ENCODE measurements at regions not wholly inside any gene's neighbourhood (a gene's known extent, or its start where the extent isn't known, plus 50 kb on each side); places are given as distances from the start of the nearest gene placed in this dataset.

DNA sequence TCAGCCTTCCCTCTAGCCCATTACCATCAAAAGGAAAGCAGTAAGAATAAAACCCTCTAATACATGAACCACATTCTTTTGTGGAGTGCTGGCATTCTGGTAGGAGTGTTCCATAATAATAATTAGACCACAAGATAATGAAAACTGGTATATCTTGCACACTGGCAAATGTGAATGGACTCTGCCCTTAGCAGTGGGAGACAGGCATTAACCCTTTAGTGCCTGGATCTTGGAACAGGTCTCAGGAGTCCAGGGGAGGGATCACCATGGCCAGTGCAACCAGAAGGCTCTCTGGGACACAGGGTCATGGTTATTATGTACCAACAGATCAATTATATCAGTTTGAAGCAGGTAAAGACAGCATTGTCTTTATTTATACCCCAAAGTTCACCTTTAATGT lies 387.5 kb upstream of the TMPO start:
- TF ChIP-seq, protein P1, sequence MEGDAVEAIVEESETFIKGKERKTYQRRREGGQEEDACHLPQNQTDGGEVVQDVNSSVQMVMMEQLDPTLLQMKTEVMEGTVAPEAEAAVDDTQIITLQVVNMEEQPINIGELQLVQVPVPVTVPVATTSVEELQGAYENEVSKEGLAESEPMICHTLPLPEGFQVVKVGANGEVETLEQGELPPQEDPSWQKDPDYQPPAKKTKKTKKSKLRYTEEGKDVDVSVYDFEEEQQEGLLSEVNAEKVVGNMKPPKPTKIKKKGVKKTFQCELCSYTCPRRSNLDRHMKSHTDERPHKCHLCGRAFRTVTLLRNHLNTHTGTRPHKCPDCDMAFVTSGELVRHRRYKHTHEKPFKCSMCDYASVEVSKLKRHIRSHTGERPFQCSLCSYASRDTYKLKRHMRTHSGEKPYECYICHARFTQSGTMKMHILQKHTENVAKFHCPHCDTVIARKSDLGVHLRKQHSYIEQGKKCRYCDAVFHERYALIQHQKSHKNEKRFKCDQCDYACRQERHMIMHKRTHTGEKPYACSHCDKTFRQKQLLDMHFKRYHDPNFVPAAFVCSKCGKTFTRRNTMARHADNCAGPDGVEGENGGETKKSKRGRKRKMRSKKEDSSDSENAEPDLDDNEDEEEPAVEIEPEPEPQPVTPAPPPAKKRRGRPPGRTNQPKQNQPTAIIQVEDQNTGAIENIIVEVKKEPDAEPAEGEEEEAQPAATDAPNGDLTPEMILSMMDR (IDR thresholded peaks at IDR 0.05; ENCODE audit: insufficient read depth, low read length, poor library complexity, severe bottlenecking) = no peak
- no peak overlapping the region for H3K4me3 ChIP-seq (replicated peaks; ENCODE audit: low read depth, low read length)
- DNase-seq (ENCODE audit: extremely low read depth, insufficient read length) = no peak
- 0 out of 2 replicates have a peak, but pooled peaks cover 2% of the 10 kb centered on the region for H3K27me3 ChIP-seq (replicated peaks; ENCODE audit: control insufficient read depth, insufficient read depth, low read length)
- H3K36me3 ChIP-seq (ENCODE audit: control insufficient read depth, insufficient read depth, low read length) = no peaks in the 10 kb centered on the region

DNA sequence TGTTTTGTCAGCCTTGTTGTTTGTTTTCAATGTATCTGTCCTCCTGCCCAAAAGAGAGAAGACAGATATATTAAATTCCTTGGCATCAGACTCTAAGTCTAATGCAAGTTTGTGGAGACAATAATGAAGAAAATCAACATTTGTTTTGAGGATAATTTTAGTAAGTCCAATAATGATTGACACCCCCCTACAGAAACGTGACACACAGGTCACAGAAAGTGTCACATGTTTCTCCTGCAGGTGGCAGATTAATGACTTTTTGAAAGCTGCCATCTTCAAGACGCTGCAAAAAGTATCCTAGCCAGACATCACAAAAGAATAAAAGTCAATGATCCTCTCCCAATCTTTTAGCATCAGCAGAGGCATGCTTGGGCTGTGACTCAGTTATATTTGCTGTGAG lies 378.8 kb upstream of the TMPO start:
- no peak overlapping the region for H3K4me3 ChIP-seq (replicated peaks; ENCODE audit: low read depth, low read length)
- TF ChIP-seq, protein P1 (IDR thresholded peaks at IDR 0.05; ENCODE audit: insufficient read depth, low read length, poor library complexity, severe bottlenecking) = no peak
- no peaks in the 10 kb centered on the region for H3K36me3 ChIP-seq (ENCODE audit: control insufficient read depth, insufficient read depth, low read length)
- H3K27me3 ChIP-seq (replicated peaks; ENCODE audit: control insufficient read depth, insufficient read depth, low read length) = peaks cover 3% of the 10 kb centered on the region; the same call in 1 of the 2 replicates
- DNase-seq (ENCODE audit: extremely low read depth, insufficient read length) = no peak

DNA sequence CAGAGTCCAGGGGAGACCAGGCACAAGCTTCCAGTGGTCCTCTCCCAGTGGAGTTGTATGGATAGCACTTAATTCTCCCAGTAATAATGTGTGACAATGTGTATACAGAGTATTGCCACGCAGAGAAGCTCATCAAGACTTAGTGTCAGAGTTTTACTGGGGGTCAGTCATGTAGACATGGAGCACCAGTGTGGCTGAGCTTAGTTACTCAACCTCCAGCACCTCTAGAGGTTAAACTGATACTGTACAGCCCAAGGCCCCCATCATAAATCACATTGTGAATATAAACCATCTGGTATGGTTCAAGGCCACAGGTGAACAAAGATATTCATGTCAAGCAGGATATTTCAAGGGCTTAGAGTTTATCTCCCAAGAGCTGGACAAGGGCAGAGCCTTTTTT lies 378.1 kb upstream of the TMPO start:
- H3K27me3 ChIP-seq (replicated peaks; ENCODE audit: control insufficient read depth, insufficient read depth, low read length) = peaks cover 3% of the 10 kb centered on the region; the same call in 1 of the 2 replicates
- H3K36me3 ChIP-seq (ENCODE audit: control insufficient read depth, insufficient read depth, low read length) = no peaks in the 10 kb centered on the region
- TF ChIP-seq, protein P1 (IDR thresholded peaks at IDR 0.05; ENCODE audit: insufficient read depth, low read length, poor library complexity, severe bottlenecking) = no peak
- no peak for DNase-seq (ENCODE audit: extremely low read depth, insufficient read length)
- no peak overlapping the region for H3K4me3 ChIP-seq (replicated peaks; ENCODE audit: low read depth, low read length)

DNA sequence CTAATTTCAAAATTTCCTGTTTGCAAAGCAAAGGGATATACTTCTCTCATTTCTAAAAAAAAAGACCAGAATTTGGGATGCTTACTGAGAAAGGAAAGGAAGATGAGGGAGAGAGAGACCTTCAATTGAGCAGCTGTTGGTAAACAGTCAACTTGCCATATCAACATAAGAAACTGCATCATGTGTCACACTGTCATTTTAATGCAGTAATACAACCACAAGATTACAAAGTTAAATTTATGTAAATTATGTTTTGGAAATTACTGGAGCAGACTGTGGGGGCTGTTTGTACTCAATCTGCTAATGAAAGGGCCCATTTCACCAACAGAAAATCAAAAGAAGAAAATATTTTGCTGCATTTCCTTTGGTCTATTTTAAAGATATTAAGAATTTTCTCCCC lies 370.4 kb upstream of the TMPO start:
- Histone ChIP-seq H3K27me3 (replicated peaks; ENCODE audit: control insufficient read depth, insufficient read depth, low read length) (no peaks in the 10 kb centered on the region), H3K36me3 (ENCODE audit: control insufficient read depth, insufficient read depth, low read length) (no peaks in the 10 kb centered on the region), H3K4me3 (replicated peaks; ENCODE audit: low read depth, low read length) (no peak overlapping the region)
- no peak for DNase-seq (ENCODE audit: extremely low read depth, insufficient read length)
- TF ChIP-seq, protein P1 (IDR thresholded peaks at IDR 0.05; ENCODE audit: insufficient read depth, low read length, poor library complexity, severe bottlenecking) = no peak

DNA sequence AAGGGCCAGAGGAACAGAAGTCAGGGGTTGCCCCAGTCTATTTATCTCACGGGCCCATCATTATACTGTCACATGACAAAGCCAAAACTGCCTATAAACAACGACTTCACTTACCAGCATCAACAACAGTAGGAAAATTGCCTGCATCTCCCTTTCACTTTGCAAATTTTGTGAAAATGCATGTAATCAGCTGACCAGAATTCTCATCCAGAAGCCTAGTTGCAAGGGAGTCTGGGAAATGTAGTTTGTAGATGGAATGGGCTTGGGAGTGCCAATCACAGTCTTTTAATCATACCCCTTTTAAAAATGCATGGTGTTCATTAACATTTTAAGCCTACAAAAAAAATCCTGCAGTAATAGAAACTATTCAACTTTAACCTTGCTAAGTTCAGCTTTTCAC lies 369.3 kb upstream of the TMPO start:
- no peaks in the 10 kb centered on the region for H3K36me3 ChIP-seq (ENCODE audit: control insufficient read depth, insufficient read depth, low read length)
- TF ChIP-seq, protein P1 (IDR thresholded peaks at IDR 0.05; ENCODE audit: insufficient read depth, low read length, poor library complexity, severe bottlenecking) = no peak
- H3K4me3 ChIP-seq (replicated peaks; ENCODE audit: low read depth, low read length) = no peak overlapping the region
- H3K27me3 ChIP-seq (replicated peaks; ENCODE audit: control insufficient read depth, insufficient read depth, low read length) = no peaks in the 10 kb centered on the region
- DNase-seq (ENCODE audit: extremely low read depth, insufficient read length) = no peak

DNA sequence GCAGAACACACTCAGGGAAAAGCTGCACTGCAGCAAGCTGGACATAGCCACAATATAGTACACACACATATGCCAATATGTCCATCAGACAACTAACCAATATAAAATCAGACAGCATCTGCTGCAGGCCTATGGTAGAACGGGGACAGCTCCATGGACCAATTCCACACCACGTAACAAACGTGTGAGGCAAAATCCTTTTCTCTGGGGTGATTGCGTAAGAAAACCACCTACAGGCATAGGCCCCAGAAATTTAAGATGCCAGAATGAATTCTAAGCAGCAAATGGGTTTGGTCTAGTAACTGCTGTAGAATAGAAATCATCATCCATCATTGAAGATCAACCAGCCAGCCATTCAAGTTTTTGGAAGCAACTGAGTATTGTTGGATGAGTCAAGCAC lies 368.9 kb upstream of the TMPO start:
- DNase-seq (ENCODE audit: extremely low read depth, insufficient read length) = no peak
- TF ChIP-seq, protein P1 (IDR thresholded peaks at IDR 0.05; ENCODE audit: insufficient read depth, low read length, poor library complexity, severe bottlenecking) = no peak
- H3K27me3 ChIP-seq (replicated peaks; ENCODE audit: control insufficient read depth, insufficient read depth, low read length) = no peaks in the 10 kb centered on the region

More for the DNA sequence above, 368.9 kb upstream of the TMPO start:
- no peaks in the 10 kb centered on the region for H3K36me3 ChIP-seq (ENCODE audit: control insufficient read depth, insufficient read depth, low read length)
- H3K4me3 ChIP-seq (replicated peaks; ENCODE audit: low read depth, low read length) = no peak overlapping the region
